ENCODE measurements at regions not wholly inside any gene's neighbourhood (a gene's known extent, or its start where the extent isn't known, plus 50 kb on each side); places are given as distances from the start of the nearest gene placed in this dataset.

GRCh38 chr18:45175511-45175910 is 439.8 kb upstream of the SLC14A2 start:
- TF ChIP-seq POLR2AphosphoS5 (IDR thresholded peaks at IDR 0.05) = no peak
- TF ChIP-seq POLR2A (IDR thresholded peaks at IDR 0.05) = no peak
- TF ChIP-seq CTCF (IDR thresholded peaks at IDR 0.05) = no peak
- no peak for DNase-seq (ENCODE audit: low spot score)
- intact Hi-C loops (cut with DNase I) = no loop called here
- Histone ChIP-seq H3K4me3 (no peak overlapping the region), H3K27me3 (replicated peaks; ENCODE audit: insufficient read depth) (no peaks in the 10 kb centered on the region), H3K27ac (no peak overlapping the region), H3K4me1 (replicated peaks) (no peaks in the 10 kb centered on the region), H3K9me3 (no peaks in the 10 kb centered on the region), H3K36me3 (no peaks in the 10 kb centered on the region)
- WGBS = 95% methylated on average over 2 of the region's 2 CpGs

GRCh38 chr18:45186832-45187231 is 428.4 kb upstream of the SLC14A2 start:
- DNase-seq (ENCODE audit: low spot score) = no peak
- no peaks in the 10 kb centered on the region for H3K4me1 ChIP-seq (replicated peaks)
- H3K9me3 ChIP-seq = no peaks in the 10 kb centered on the region
- no peak overlapping the region for H3K4me3 ChIP-seq
- no peaks in the 10 kb centered on the region for H3K36me3 ChIP-seq
- 82% methylated on average over 3 of the region's 3 CpGs for WGBS
- no peak overlapping the region for H3K27ac ChIP-seq
- intact Hi-C loops (cut with DNase I) = no loop called here
- no peaks in the 10 kb centered on the region for H3K27me3 ChIP-seq (replicated peaks; ENCODE audit: insufficient read depth)
- no peak for TF ChIP-seq POLR2A (IDR thresholded peaks at IDR 0.05)
- no peak for TF ChIP-seq POLR2AphosphoS5 (IDR thresholded peaks at IDR 0.05)
- TF ChIP-seq CTCF (IDR thresholded peaks at IDR 0.05) = no peak

GRCh38 chr18:45191795-45192194 is 423.5 kb upstream of the SLC14A2 start:
- Histone ChIP-seq H3K4me1 (replicated peaks) (no peaks in the 10 kb centered on the region), H3K27me3 (replicated peaks; ENCODE audit: insufficient read depth) (no peaks in the 10 kb centered on the region), H3K4me3 (no peak overlapping the region), H3K27ac (no peak overlapping the region), H3K36me3 (no peaks in the 10 kb centered on the region), H3K9me3 (no peaks in the 10 kb centered on the region)
- TF ChIP-seq POLR2AphosphoS5 (IDR thresholded peaks at IDR 0.05) (no peak), POLR2A (IDR thresholded peaks at IDR 0.05) (no peak), CTCF (IDR thresholded peaks at IDR 0.05) (no peak)
- intact Hi-C loops (cut with DNase I) = no loop called here
- DNase-seq (ENCODE audit: low spot score) = no peak
- WGBS = 94% methylated on average over 1 of the region's 1 CpG

- Histone ChIP-seq H3K27me3 (replicated peaks; ENCODE audit: insufficient read depth) (no peaks in the 10 kb centered on the region), H3K9me3 (no peaks in the 10 kb centered on the region), H3K4me3 (no peak overlapping the region), H3K36me3 (no peaks in the 10 kb centered on the region), H3K4me1 (replicated peaks) (no peaks in the 10 kb centered on the region), H3K27ac (no peak overlapping the region)
- TF ChIP-seq CTCF (IDR thresholded peaks at IDR 0.05) (no peak), POLR2A (IDR thresholded peaks at IDR 0.05) (no peak), POLR2AphosphoS5 (IDR thresholded peaks at IDR 0.05) (no peak)
- WGBS = 87% methylated on average over 5 of the region's 5 CpGs
- intact Hi-C loops (cut with DNase I) = no loop called here
- no peak for DNase-seq (ENCODE audit: low spot score)
These were observed 417.7 kb upstream of the SLC14A2 start for GRCh38 chr18:45197526-45197970.

- Histone ChIP-seq H3K36me3 (no peaks in the 10 kb centered on the region), H3K27me3 (replicated peaks; ENCODE audit: insufficient read depth) (no peaks in the 10 kb centered on the region), H3K9me3 (no peaks in the 10 kb centered on the region), H3K4me1 (replicated peaks) (no peaks in the 10 kb centered on the region), H3K4me3 (no peak overlapping the region), H3K27ac (no peak overlapping the region)
- no peak for DNase-seq (ENCODE audit: low spot score)
- no peak for TF ChIP-seq CTCF (IDR thresholded peaks at IDR 0.05)
- TF ChIP-seq POLR2AphosphoS5 (IDR thresholded peaks at IDR 0.05) = no peak
- TF ChIP-seq POLR2A (IDR thresholded peaks at IDR 0.05) = no peak
- intact Hi-C loops (cut with DNase I) = no loop called here
These were observed 416.8 kb upstream of the SLC14A2 start for GRCh38 chr18:45198526-45198925.
